ENCODE measurements at regions not wholly inside any gene's neighbourhood (a gene's known extent, or its start where the extent isn't known, plus 50 kb on each side); places are given as distances from the start of the nearest gene placed in this dataset.

GRCh38 chr4:133597251-133597650 is 448.2 kb downstream of the PCDH10 start:
- TF ChIP-seq, protein P1, sequence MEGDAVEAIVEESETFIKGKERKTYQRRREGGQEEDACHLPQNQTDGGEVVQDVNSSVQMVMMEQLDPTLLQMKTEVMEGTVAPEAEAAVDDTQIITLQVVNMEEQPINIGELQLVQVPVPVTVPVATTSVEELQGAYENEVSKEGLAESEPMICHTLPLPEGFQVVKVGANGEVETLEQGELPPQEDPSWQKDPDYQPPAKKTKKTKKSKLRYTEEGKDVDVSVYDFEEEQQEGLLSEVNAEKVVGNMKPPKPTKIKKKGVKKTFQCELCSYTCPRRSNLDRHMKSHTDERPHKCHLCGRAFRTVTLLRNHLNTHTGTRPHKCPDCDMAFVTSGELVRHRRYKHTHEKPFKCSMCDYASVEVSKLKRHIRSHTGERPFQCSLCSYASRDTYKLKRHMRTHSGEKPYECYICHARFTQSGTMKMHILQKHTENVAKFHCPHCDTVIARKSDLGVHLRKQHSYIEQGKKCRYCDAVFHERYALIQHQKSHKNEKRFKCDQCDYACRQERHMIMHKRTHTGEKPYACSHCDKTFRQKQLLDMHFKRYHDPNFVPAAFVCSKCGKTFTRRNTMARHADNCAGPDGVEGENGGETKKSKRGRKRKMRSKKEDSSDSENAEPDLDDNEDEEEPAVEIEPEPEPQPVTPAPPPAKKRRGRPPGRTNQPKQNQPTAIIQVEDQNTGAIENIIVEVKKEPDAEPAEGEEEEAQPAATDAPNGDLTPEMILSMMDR (IDR thresholded peaks at IDR 0.05 in 4 of 5, conservative IDR thresholded peaks at IDR 0.05 in 1 of 5), result no peak
- TF ChIP-seq POLR2A (IDR thresholded peaks at IDR 0.05), result no peak
